ENCODE measurements at regions not wholly inside any gene's neighbourhood (a gene's known extent, or its start where the extent isn't known, plus 50 kb on each side); places are given as distances from the start of the nearest gene placed in this dataset.

DNA sequence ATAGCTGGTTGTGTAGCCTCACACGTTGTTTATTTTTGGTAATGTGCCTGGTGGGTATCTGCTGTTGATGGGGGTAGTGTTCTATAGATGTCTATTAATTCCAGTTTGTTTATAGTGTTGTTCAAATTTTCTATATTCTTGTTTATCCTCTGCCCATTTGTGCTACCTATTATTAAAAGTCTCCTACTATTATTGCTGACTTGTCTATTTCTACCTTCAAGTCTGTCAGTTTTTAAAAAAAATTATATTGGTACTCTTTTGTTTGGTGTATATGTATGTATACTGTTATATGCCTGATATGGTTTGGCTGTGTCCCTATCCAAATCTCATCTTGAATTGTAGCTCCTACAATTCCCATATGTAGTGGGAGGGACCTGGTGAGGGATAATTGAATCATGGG is 578.6 kb downstream of the PCDH7 start:
- no peak for DNase-seq

DNA sequence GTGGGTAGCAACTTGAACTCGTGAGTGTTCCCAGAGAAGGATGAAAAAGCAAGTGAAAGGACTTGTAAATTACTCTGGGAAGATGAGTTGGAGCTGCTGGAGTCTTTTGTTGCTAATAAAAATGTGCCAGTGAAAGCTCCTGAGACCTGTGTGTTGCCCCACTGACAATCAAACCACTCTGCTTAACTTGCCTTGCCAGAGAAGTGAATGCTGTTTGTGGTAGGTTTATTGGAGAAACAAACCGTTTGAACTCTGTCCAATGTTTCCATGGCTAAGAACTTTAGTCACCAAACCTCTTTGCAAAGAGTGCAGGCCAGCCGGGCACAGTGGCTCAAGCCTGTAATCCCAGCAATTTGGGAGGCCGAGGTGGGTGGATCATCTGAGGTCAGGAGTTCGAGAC is 586.9 kb downstream of the PCDH7 start:
- DNase-seq, result no peak

DNA sequence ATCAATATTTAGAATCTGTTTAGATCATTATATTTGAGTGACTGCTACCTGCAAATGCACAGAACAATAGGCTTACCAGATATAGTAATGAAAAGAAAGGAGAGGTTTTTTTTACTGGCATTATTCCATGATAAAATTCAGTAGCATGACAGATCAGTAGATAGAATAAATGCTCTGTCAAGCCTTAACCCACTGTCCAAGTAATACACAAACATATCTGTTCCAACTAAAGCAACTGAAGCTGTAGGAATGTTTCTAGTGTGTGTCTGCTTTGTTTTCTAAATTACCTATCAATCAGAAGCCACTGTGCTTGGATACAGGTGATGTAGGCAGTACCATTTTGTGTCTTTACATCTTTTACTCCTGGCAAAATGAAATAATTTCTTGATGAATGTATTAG is 604.6 kb downstream of the PCDH7 start:
- DNase-seq, result no peak

DNA sequence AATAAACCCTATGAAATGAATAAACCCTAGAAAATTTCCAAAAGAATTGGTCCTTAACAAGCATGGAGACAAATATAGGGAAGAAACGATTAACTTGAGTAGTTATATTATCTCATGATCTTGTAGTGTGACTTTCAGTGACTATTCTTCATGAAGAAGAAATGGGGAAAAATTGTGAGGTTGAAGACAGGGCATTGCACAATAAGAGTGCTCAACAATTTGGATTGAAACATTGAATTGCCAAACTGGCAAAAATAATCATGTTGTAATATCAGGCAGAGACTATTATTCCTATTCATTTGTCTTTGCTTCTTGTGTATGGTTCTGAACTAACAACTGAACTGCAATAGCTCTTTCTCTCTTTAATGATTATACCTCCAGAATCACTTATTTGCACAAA is 605.1 kb downstream of the PCDH7 start:
- DNase-seq, result no peak

DNA sequence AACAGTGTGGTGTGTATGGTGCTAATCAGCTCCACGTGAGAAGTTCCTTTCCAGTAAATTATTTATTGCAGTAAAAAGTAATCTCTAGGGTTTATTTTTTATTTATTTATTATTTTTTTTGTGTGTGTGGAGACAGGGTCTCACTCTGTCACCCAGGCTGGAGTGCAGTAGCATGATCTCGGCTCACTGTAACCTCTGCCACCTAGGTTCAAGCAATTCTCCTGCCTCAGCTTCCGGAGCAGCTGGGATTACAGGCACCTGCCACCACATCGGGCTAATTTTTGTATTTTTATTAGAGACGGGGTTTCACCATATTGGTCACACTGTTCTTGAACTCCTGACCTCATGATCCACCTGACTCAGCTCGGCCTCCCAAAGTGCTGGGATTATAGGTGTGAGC is 606.9 kb downstream of the PCDH7 start:
- DNase-seq, result no peak

DNA sequence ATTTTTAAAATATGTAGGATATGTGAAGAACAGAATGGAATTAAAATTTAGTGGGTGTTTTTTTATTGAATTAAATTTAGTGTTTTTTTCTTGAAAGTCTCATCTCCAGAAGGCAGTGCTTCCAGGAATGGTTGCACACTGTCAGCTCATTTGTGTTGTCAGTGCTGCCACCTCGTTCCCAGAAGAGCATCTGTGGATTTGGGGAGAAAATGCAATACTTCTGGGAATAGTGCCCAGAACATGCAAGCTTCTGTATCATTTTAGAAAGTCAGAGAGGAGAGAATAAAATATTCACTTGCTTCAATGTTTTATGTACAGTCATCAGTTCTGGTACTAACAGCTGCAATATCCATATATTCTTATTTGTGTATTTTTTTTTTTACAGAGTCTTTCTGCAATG is 608.8 kb downstream of the PCDH7 start:
- no peak for DNase-seq

DNA sequence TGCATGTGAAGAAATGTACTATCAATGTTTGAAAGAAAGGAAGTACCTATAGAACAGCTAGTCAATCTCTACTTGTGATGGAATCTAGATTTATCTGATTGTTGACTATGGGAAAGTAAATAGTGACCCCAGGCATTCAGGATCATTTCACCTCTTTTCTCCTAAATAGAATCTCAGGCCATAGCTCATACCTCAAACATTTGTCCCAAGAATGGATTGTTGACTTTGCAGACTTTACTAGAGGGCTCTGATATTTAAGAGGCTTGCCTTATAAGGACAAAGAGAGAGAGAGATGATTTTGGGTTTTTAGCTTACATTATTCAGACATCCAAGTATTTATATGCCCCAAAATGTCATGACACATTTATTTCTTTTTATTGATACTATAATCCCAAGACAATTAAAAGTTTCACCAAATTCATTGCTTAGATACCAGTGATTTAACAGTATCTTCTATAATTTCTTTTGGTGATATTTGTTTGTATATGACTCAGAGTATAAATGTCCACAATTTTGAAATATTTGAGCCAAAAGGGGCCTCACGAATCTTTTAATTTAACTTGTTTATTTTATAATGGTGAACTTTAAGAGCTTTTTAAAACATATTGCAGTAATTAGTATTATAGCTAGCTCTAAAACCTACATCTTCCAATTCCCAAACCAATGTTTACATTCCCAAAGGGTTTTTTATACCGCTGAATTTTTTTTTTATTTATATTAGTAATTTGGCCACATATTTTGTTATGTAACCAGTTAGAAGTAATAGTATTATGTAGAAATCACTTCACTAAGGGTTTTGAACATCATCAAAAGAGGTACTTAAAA is 614.1 kb downstream of the PCDH7 start:
- DNase-seq, result no peak

DNA sequence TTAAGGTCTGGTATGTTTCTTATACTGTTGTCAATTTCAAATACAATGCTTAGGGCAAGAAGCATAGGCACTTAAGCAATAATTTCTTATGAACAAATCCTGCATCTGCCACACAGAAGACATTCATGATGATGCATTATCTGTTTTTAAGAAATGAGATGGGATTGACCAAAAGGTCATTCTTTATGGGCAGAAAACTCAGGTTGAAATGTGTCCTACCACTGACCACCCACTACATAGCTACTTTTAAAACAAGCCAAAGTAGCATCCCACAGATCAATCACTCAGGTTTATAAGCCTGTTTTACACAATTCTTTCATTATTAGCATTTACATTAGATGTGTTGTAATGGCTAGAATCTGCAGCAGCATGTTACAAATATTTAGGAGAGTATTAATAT is 617.8 kb downstream of the PCDH7 start:
- no peak for DNase-seq

DNA sequence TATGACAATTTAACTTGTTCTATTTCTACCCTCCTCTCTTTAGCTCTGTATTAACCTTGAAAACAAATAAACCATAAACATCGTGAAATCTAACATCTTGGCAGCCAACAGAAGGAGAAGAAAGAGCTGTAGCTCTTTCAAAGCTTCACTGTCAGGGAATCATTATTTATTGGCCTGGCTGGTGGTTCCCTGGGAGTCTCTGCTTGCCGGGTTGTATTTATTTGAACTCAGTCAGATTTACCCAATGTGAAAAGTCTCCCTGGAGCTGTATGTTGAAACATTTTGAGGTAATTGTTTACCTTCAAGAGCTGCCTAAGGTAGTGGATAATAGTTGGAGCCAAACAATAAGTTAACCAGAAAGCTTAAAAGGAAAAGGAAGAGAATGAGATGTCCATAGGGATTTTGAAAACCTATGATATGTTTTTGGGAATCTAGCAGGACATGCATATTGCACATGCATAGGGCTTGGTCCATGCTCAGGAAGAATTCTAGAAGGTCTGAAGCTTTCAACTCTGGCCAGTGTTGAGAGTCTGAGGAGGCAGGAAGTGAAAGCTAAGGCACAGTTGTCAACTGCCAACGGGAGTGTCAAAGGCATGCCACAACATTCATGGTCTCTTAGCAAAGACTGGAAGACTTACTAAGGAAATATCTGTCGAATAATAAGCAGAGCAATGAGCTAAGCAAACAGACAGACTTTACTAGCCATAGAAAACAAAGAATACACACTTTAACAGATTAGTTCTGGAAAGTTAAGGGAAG is 621.6 kb downstream of the PCDH7 start:
- DNase-seq, result no peak

DNA sequence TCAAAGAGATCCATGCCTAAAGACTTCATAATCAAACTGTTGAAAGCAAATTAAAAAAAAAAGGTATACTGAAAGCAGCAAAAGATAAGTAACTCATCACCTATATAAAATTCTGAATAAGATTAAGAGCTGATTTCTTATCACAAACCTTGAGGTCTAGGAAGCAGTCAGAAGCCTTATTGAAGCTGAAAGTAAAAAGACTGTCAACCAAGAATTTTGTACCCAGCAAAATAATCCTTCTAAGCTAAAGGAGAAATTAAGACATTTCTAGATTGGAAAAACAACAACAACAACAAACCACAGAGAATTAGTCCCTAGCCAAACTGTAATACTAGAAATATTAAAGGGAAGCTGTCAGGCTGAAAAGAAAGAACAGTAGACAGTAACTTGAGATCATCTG is 622.9 kb downstream of the PCDH7 start:
- no peak for DNase-seq

DNA sequence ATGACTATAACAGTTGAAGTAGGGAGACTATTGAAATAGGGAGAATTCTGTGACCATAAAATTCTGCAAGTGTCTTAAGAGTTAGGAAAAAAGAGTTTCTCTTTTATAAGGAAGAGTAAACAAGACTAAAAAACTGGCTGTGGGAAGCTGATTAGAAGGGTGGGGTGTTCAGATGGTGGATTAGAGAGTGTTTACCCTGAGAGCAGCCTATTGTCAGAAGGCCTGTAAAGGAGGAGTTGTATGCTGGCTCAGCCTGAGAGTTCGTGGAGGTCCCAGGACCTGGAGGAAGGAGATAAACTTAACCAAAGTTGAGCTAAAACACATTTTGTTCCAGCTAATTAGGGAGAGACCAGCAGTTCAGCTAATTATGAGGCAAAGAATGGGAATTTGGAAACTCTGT is 629.7 kb downstream of the PCDH7 start:
- DNase-seq, result no peak

DNA sequence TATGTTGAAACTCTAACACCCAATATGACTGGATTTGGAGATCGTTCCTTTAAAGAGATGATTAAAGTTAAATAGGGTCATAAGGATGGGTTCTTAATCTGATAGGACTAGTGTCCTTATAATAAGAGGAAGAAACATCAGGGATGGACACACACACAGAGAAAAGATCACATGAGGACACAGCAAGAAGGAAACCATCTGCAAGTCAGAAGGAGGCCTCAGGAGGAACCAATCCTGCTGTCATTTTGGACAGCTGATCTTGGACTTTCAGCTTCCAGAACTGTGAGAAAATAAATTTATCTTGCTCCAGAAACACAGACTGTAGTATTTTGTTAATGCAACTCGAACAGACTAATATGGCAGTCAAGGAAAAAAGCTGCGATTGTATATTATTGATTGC is 631.5 kb downstream of the PCDH7 start:
- DNase-seq, result no peak

DNA sequence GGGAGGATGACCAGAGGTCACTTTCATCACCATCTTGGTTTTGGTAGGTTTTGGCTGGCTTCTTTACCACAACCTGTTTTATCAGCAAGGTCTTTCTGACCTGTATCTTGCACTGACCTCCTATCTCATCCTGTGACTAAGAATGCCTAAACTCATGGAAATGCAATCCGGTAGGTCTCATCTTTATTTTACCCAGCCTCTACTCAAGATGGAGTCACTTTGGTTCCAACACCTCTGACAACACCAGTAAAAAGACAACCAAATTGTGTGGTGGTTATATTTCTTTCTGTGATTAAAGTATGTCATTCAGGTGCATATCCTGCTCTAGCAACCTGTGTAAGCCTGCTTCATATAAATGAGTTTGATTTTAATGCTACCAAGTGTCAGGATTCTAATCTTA is 636.7 kb downstream of the PCDH7 start:
- no peak for DNase-seq

DNA sequence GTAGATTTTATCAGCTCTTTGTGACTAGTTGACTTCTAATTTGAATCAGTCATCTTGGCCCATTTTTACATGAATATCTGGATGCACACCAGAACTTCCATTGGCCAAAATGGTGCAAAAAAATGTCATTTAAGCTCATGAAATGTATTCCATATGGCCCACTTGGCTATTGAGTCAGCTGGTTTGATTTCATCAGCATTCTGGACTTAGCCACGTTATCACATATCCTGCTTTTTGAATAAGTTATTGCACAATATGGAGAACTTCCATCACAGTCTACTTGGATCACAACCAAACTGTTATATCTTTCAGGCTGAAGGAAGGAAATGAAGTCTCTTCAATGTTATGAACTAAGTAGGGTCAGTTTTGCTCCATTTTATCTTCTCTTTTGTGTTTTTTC is 640.6 kb downstream of the PCDH7 start:
- DNase-seq, result no peak

DNA sequence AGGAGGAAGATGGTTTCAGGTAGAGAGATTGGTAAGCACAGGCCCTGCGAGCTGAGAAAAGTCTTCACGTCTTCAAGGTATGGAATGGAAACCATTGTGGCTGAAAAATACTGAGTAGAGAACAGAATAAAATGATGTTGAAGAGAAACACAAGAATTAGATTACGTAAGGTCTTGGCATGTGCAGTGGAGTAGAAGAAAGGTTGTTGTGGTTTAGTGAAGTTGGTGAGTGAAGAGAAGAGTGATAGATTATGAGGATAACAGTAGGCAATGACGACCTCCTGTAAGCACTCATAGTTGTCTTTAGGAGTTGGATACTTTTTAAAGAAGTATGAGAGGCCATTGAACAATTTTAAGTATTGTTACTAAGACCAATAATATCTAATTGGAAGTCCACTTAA is 642.6 kb downstream of the PCDH7 start:
- no peak for DNase-seq

DNA sequence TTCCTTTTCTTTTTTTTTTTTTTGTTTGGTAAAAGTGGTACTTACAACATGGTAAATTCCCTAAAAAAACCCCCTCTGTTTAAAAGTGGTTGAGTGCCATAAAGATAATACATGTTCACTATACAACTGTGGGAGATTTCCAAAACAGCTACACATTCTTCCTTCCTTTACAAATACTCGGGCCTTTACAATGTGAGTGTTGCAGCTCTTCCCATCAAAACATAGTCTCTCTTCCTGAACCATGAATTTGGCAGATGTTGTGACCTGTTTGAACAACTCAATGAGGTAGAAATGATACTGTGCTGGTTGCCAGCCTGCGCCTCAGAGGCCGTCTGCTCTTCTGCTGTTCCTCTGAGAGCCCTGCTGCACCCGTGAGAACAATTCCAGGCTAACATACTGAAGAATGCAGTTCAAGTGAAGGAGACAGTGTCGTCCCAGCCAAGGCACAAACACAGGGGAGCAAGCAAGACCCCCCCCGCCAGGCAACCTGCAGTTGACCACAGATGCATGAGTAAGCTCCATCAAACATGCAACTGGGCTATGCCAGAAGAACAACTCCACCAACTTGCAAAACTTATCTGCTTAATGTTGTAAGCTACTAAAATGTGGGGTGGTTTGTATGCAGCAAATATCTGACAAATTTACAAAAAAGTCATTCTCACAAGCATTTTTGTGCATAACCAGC is 645.0 kb downstream of the PCDH7 start:
- DNase-seq, result no peak

DNA sequence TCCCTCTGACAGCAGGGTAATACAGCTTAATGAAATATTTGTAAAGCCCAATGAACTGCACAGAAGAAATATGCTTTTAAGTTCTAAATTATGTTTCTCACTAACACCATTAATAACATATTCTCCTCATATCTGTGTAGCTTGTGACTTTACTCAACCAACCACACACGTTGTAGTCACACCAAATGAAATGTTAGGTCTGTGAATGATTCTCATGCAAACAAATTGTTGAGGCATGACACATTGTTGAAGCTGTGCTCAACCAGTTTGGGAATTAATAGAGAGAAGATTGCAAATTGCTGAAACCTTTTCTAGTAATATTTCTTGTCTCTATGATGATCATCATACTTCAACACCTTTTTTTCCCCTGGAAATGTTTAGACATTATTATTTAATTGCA is 645.9 kb downstream of the PCDH7 start:
- DNase-seq, result no peak

DNA sequence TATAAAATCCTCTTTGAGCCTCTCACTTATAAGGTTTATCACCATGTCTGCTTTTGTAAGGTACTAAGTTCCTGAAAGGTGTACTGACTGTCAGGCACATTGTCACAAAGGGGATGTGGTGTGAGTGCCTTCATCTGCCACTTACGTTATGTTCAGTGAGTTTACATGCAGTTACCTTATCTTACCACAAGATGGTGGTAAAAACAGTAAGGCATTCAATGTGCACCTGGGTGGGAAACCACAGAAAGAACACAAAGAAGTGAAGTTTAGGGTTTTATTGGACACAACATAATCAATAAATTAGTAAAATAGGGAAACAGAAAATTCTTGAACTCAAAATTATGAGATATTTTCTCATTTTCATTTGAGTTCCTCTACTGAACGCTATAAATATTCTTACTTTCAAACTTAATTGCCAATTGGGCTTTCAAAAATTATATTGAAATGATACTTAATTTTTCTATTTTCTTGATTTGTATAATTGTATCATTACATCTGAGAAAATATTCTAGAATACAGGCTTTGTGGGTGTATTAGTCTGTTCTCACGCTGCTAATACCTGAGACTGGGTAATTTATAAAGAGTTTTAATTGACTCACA is 650.8 kb downstream of the PCDH7 start:
- DNase-seq, result no peak

DNA sequence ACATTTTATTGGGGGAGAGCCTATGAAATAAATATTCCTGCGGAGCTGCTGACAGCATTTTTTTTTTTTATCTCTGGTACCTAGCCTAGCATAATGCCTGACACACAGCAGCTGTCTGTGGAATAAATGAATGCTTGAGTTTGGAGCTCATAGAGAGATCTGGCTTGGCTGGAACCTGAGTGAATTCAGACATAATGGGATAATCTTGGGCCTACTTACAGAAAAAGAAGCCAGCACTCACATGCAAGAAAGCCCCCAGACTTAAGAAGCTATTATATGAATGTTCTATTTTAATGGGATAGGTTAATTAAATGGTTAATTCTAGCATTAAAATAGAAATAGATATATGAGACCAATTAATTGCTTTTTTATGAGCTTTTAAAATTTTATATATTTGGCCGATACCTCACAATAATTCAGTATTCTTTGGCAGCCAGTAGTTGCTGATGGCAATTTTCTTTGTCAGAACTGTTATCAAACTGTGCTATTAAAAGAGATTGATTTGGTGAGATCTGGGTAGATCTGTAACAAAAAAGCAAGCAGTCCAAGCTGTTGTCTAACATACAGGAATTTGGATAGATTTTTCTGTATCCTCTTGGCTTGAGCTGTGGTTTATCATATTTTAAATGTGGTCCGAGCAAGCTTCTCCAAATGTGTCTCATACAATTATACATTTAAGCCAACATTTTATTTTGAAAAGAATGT is 654.2 kb downstream of the PCDH7 start:
- DNase-seq, result no peak

DNA sequence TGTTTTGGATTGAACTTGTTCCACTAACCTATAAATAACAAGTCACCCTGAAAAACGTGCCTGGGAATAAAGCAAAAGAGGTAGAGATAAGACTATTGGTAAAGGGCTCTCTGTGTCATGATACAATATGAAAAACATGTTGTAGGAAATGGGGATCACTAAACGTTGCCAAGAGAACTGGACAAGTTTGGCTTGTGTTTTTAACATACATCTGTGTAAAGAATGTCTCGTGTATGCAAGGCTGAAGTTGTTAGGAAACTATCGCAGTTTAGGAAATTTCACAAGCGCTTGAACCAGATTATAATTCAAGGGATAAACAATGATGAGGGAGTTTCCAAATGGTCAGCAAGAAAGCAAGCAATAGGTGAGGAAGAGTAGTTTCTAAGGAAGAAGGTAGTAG is 655.8 kb downstream of the PCDH7 start:
- no peak for DNase-seq

DNA sequence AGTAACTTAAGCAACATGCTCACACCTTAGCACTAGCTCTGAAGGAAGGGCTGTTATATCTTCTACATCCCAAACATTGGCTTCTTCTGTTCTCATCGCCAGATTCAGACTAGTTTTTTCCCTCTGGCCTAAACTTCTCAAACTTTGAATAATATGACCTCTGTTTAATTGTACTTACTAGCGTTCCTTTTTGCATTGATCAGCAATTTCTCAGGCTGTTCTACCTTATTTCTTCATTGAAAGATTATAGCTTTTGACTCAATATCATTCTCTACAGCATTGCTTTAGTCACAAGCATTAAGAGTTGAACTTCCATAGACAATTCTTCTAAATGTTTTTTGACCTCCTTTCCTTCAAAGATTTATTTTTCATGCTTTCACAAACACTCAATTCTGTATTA is 659.2 kb downstream of the PCDH7 start:
- no peak for DNase-seq

DNA sequence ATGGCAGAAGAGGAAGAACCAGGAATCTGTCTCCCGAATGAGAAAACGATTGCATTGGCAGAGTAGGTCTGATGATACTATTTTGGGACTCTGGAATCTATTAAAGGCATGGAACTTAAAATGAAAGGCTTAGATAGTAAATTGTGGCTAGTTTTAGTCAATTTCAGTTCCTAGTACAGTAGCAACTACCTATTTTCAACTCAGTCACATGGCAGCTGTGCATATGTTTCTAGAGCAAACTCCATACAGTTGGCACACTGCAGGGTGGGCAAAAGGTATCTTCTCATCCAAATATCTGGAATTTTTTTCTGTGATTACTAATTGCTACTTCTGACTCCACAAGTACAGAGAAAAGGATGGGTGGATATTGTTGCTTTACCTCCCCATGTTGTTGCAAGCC is 663.6 kb downstream of the PCDH7 start:
- DNase-seq, result no peak

DNA sequence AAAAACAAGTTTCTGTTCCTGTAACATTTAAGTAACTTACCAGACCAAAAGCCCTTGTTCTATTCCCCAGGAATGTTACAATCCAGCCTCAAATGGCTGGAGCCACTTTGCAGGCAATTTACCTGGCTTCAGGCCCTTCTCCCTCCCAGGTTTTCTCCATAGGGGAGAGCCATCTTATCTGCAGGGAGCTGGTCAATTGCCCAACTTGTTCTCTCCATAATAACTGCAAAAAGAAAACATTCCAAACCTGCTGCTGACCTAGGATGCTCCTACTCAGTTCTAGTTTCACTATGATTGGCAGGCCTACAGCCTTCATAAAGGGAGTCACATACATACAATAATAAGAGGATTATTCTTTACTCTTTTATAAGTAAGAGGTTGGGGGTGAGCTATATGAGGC is 670.7 kb downstream of the PCDH7 start:
- no peak for DNase-seq
